GM12864 (cell line): ENCODE measurements at regions not wholly inside any gene's neighbourhood (a gene's known extent, or its start where the extent isn't known, plus 50 kb on each side); places are given as distances from the start of the nearest gene placed in this dataset.

Experiments used
- DNase-seq: peaks from one replicate; pipeline ENCODE4 v3.0.0-alpha.2; 2011; ENCODE audit warnings: low read depth
- H3K4me3 ChIP-seq: 2 replicates; pipeline ENCODE4 v1.5.1; 2011; ENCODE audit warnings: mild to moderate bottlenecking, low read depth, low read length, control low read depth
- CTCF ChIP-seq: IDR thresholded peaks from 2 replicates; pipeline ENCODE4 v1.5.1; 2011; ENCODE audit warnings: low read depth, mild to moderate bottlenecking, moderate library complexity, low read length, control low read depth, inconsistent platforms; ENCODE audit errors: missing control alignments

GRCh38 chr15:77540312-77541060 is 92.2 kb downstream of the LINGO1 start:
- no peak for TF ChIP-seq CTCF
- DNase-seq, result no peak
- H3K4me3 ChIP-seq, result no peak overlapping the region

- no peak for TF ChIP-seq CTCF
- no peak for DNase-seq
- no peak overlapping the region for H3K4me3 ChIP-seq
Measured at GRCh38 chr15:77538793-77539497, 93.8 kb downstream of the LINGO1 start.

GRCh38 chr15:77538027-77538451 is 94.7 kb downstream of the LINGO1 start:
- DNase-seq, result peak; percentile 81
- H3K4me3 ChIP-seq, result no peak overlapping the region; the same call in 1 of the 2 replicates
- no peak for TF ChIP-seq CTCF

GRCh38 chr15:77537006-77537405 is 95.7 kb downstream of the LINGO1 start:
- DNase-seq, result no peak
- H3K4me3 ChIP-seq, result no peak overlapping the region
- no peak for TF ChIP-seq CTCF

- no peak for DNase-seq
Measured at GRCh38 chr15:77535845-77536244, 96.9 kb downstream of the LINGO1 start.

More at GRCh38 chr15:77535845-77536244, 96.9 kb downstream of the LINGO1 start:
- no peak for TF ChIP-seq CTCF
- no peak overlapping the region for H3K4me3 ChIP-seq
